IMR-90 (cell line): ENCODE measurements at regions not wholly inside any gene's neighbourhood (a gene's known extent, or its start where the extent isn't known, plus 50 kb on each side); places are given as distances from the start of the nearest gene placed in this dataset.

ENCODE experiments used
- ATAC-seq: fragments of 200-7000 bp; cut with Tn5 transposase; 2 replicates; pipeline ENCODE4 v1.9.1; 2020; ENCODE audit warnings: low read depth, mild to moderate bottlenecking, moderate library complexity
- BruUV-seq: library from RNA; stranded (reverse); fragments of 400-500 nt; replicated peaks from 2 replicates; lab custom pipeline; 2021; lab: Mats Ljungman, UMichigan
- CTCF ChIA-PET: fragments of 300-600 bp; formaldehyde crosslinking; extraction: SDS; loops from one replicate; lab custom pipeline; 2021; ENCODE audit warnings: antibody characterized with exemption; lab: Yijun Ruan, JAX
- POLR2A ChIA-PET: fragments of 300-600 bp; sonication (Branson Sonifier 250); formaldehyde crosslinking; loops from one replicate; lab custom pipeline; 2022; ENCODE audit warnings: antibody characterized with exemption; ENCODE audit not compliant: unreplicated experiment; lab: Charles Lee
- DNase-seq: peaks from one replicate; pipeline ENCODE4 v3.0.0; 2013
- H2AFZ ChIP-seq: replicated peaks from 2 replicates; pipeline ENCODE3; 2013; ENCODE audit warnings: low read length, mild to moderate bottlenecking; ENCODE audit not compliant: poor library complexity
- H2AK5ac ChIP-seq: 2 replicates; pipeline ENCODE4 v1.6.1; 2013; ENCODE audit warnings: low read depth, low read length, inconsistent platforms
- H2AK9ac ChIP-seq: replicated peaks from 2 replicates; pipeline ENCODE3; 2013; ENCODE audit warnings: mild to moderate bottlenecking, low read depth, low read length, moderate library complexity; ENCODE audit not compliant: poor library complexity
- H2BK120ac ChIP-seq: 2 replicates; pipeline ENCODE4 v1.6.1; 2013; ENCODE audit warnings: low read depth, low read length, inconsistent platforms
- H2BK15ac ChIP-seq: 3 replicates; pipeline ENCODE4 v1.6.1; 2013; ENCODE audit warnings: low read depth, low read length, inconsistent platforms
- H2BK20ac ChIP-seq: 2 replicates; pipeline ENCODE4 v1.6.1; 2013; ENCODE audit warnings: low read depth, mild to moderate bottlenecking, inconsistent platforms, low read length, moderate library complexity
- H2BK5ac ChIP-seq: 2 replicates; pipeline ENCODE4 v1.6.1; 2013; ENCODE audit warnings: mild to moderate bottlenecking, low read depth, low read length, inconsistent platforms; ENCODE audit not compliant: poor library complexity, severe bottlenecking
- H3K14ac ChIP-seq: replicated peaks from 2 replicates; pipeline ENCODE4 v1.6.1; 2013; ENCODE audit warnings: low read depth, low read length, inconsistent platforms
- H3K18ac ChIP-seq: 2 replicates; pipeline ENCODE4 v1.6.1; 2013; ENCODE audit warnings: low read depth, low read length, control low read depth
- H3K23ac ChIP-seq: 2 replicates; pipeline ENCODE4 v1.6.1; 2013; ENCODE audit warnings: low read depth, low read length, inconsistent platforms
- H3K27ac ChIP-seq: 2 replicates; pipeline ENCODE4 v1.5.1; 2013; ENCODE audit warnings: mild to moderate bottlenecking, control low read depth, low read length; ENCODE audit not compliant: insufficient read depth
- H3K27me3 ChIP-seq: 2 replicates; pipeline ENCODE4 v1.6.1; 2013; ENCODE audit warnings: low read length; ENCODE audit not compliant: control insufficient read depth, insufficient read depth
- H3K36me3 ChIP-seq: 2 replicates; pipeline ENCODE4 v1.6.1; 2013; ENCODE audit warnings: low read length, mixed read lengths; ENCODE audit not compliant: control insufficient read depth, insufficient read depth
- H3K4ac ChIP-seq: 2 replicates; pipeline ENCODE4 v1.6.1; 2013; ENCODE audit warnings: low read depth, low read length, inconsistent platforms
- H3K4me1 ChIP-seq: 2 replicates; pipeline ENCODE4 v1.6.1; 2013; ENCODE audit warnings: low read length, mixed read lengths; ENCODE audit not compliant: control insufficient read depth, insufficient read depth
- H3K4me2 ChIP-seq: 2 replicates; pipeline ENCODE4 v1.6.1; 2013; ENCODE audit warnings: low read depth, mild to moderate bottlenecking, control low read depth, low read length, moderate library complexity
- H3K4me3 ChIP-seq: 2 replicates; pipeline ENCODE4 v1.5.1; 2013; ENCODE audit warnings: low read depth, mild to moderate bottlenecking, control low read depth, low read length, moderate library complexity; ENCODE audit not compliant: insufficient read depth
- H3K56ac ChIP-seq: 2 replicates; pipeline ENCODE4 v1.6.1; 2013; ENCODE audit warnings: low read length, inconsistent platforms; ENCODE audit not compliant: insufficient read depth; ENCODE audit errors: extremely low read depth
- H3K79me1 ChIP-seq, 2 experiments: 2 replicates each; pipeline ENCODE4 v1.6.1; 2013; ENCODE audit warnings: low read length in 2 of 2, inconsistent platforms in 1 of 2, low read depth in 1 of 2
- H3K9ac ChIP-seq: 2 replicates; pipeline ENCODE4 v1.6.1; 2013; ENCODE audit warnings: low read depth, low read length, control low read depth
- H3K9me1 ChIP-seq: 2 replicates; pipeline ENCODE4 v1.6.1; 2013; ENCODE audit warnings: low read length, inconsistent platforms; ENCODE audit not compliant: insufficient read depth
- H3K9me3 ChIP-seq: 2 replicates; pipeline ENCODE4 v1.6.1; 2013; ENCODE audit warnings: low read length; ENCODE audit not compliant: control insufficient read depth, insufficient read depth
- H4K20me1 ChIP-seq: 2 replicates; pipeline ENCODE4 v1.6.1; 2013; ENCODE audit warnings: low read length, inconsistent platforms; ENCODE audit not compliant: insufficient read depth
- H4K5ac ChIP-seq: 2 replicates; pipeline ENCODE4 v1.6.1; 2013; ENCODE audit warnings: mild to moderate bottlenecking, low read depth, low read length, control low read depth
- H4K8ac ChIP-seq, 2 experiments: 2 replicates each; pipeline ENCODE4 v1.6.1; 2013; ENCODE audit warnings: low read depth in 2 of 2, low read length in 2 of 2, control low read depth in 1 of 2, inconsistent platforms in 1 of 2
- H4K91ac ChIP-seq: 2 replicates; pipeline ENCODE4 v1.6.1; 2013; ENCODE audit warnings: low read depth, low read length, inconsistent platforms; ENCODE audit not compliant: insufficient read depth
- CTCF ChIP-seq: conservative IDR thresholded peaks from 2 replicates; pipeline ENCODE4 v1.5.1; 2012; ENCODE audit warnings: mild to moderate bottlenecking, low read depth, low read length, improper control_type of control experiment
- NFE2L2 ChIP-seq: fragments of 150-350 bp; IDR thresholded peaks from 2 replicates; pipeline ENCODE4 v1.6.1; 2016; ENCODE audit warnings: low read depth, mild to moderate bottlenecking, low read length
- POLR2A ChIP-seq: IDR thresholded peaks from 2 replicates; pipeline ENCODE4 v1.6.1; 2012; ENCODE audit warnings: mild to moderate bottlenecking, low read depth, low read length
- RAD21 ChIP-seq: IDR thresholded peaks from 2 replicates; pipeline ENCODE4 v1.6.1; 2012; ENCODE audit warnings: low read length, improper control_type of control experiment
- RCOR1 ChIP-seq: IDR thresholded peaks from 2 replicates; pipeline ENCODE4 v1.6.1; 2012; ENCODE audit warnings: mild to moderate bottlenecking, low read length, improper control_type of control experiment; ENCODE audit not compliant: insufficient replicate concordance
- SMC3 ChIP-seq: fragments of 150-350 bp; IDR thresholded peaks from 2 replicates; pipeline ENCODE4 v1.6.1; 2016; ENCODE audit warnings: low read depth, mild to moderate bottlenecking, antibody characterized with exemption, low read length, moderate library complexity
- WGBS, 2 experiments: methylation state at CpG; one replicate each; pipeline versions ENCODE4 v1.1.5 to v1.1.7; 2013; ENCODE audit warnings: missing lambda C conversion rate in 2 of 2; ENCODE audit not compliant: insufficient read length in 1 of 2; ENCODE audit errors: extremely low coverage in 2 of 2; 5-methylcytosine and 5-hydroxymethylcytosine counted together
- dilution Hi-C: fragments of 300-500 bp; cut with HindIII; formaldehyde crosslinking; loops from one replicate; pipeline ENCODE4 v1.14.3; 2018; ENCODE audit warnings: low sequenced_read_pairs; ENCODE audit not compliant: unreplicated experiment
- in situ Hi-C: fragments of 300-500 bp; cut with MboI; formaldehyde crosslinking; loops from 3 replicates; pipeline ENCODE4 v1.14.3; 2019; ENCODE audit warnings: low sequenced_read_pairs, inconsistent platforms, mixed read lengths
- intact Hi-C: fragments of 100-400 bp; cut with micrococcal nuclease; formaldehyde crosslinking; loops from 2 replicates; pipeline ENCODE4 v1.10.0; 2022

GRCh38 chr5:167582283-167582682, 709.2 kb upstream of the WWC1 start:
- no peak overlapping the region for H3K18ac ChIP-seq
- no peak overlapping the region for H2BK15ac ChIP-seq
- H2AFZ ChIP-seq: no peak overlapping the region
- H2BK5ac ChIP-seq: no peak overlapping the region
- H2AK9ac ChIP-seq: no peak overlapping the region
- H4K5ac ChIP-seq: no peak overlapping the region
- H3K9me3 ChIP-seq: no peaks in the 10 kb centered on the region
- WGBS, 2 experiments: no CpG with 5 or more reads among the region's 2 CpGs
- H4K20me1 ChIP-seq: no peaks in the 10 kb centered on the region
- no peaks in the 10 kb centered on the region; the same call in 1 of the 2 replicates for H3K27me3 ChIP-seq
- H3K56ac ChIP-seq: no peak overlapping the region
- H3K36me3 ChIP-seq: no peaks in the 10 kb centered on the region
- no peak overlapping the region for H2BK20ac ChIP-seq
- H3K4me2 ChIP-seq: no peak overlapping the region
- no peak overlapping the region for H3K4me3 ChIP-seq
- no peak overlapping the region for H3K23ac ChIP-seq
- H2AK5ac ChIP-seq: no peak overlapping the region
- no peaks in the 10 kb centered on the region for H3K9me1 ChIP-seq
- H3K4ac ChIP-seq: no peak overlapping the region
- H2BK120ac ChIP-seq: no peak overlapping the region
- dilution Hi-C loops (no loop called here), intact Hi-C loops (loop anchor here (1.0 to 5.0 kb wide), 4 partner anchors 141 to 637 kb away; no protein-coding TSS in a partner anchor), in situ Hi-C loops (loop anchor here (5.0 kb wide), 1 partner anchor 635 kb away; no protein-coding TSS in a partner anchor)
- no peaks in the 10 kb centered on the region for H3K79me1 ChIP-seq
- no peak overlapping the region for H3K9ac ChIP-seq
- H3K14ac ChIP-seq: no peak overlapping the region
- TF ChIP-seq POLR2A (no peak), CTCF (peak; percentile 57), RCOR1 (no peak), SMC3 (peak; percentile 61), RAD21 (peak; percentile 67), NFE2L2 (no peak)
- ChIA-PET POLR2A (no interaction called here), CTCF (interaction anchor here (0.9 to 1.3 kb wide), 3 partner anchors 210 to 637 kb away, joined by 3 to 5 read pairs (median 3); no protein-coding TSS in a partner anchor)
- DNase-seq: peak; percentile 8
- H4K8ac ChIP-seq: no peak overlapping the region
- ATAC-seq: 0 out of 2 replicates have a peak, but pooled peaks have one; percentile 37
- no peak overlapping the region for H4K91ac ChIP-seq
- H3K4me1 ChIP-seq: no peaks in the 10 kb centered on the region
- BruUV-seq: no TSS peak
- H3K27ac ChIP-seq: no peak overlapping the region
